Endothelial cell of umbilical vein (primary cell): ENCODE measurements at regions not wholly inside any gene's neighbourhood (a gene's known extent, or its start where the extent isn't known, plus 50 kb on each side); places are given as distances from the start of the nearest gene placed in this dataset.

Experiments
- BruUV-seq: library from RNA; stranded (reverse); fragments of 400-500 nt; replicated peaks from 2 replicates; lab custom pipeline; 2021; lab: Mats Ljungman, UMichigan
- CTCF ChIA-PET: fragments of 300-600, 350-600 bp; sonication (Branson Sonifier 250); formaldehyde crosslinking; loops from one replicate; lab custom pipeline; 2021; ENCODE audit warnings: antibody characterized with exemption, inconsistent platforms; lab: Charles Lee
- POLR2A ChIA-PET: fragments of 300-600, 350-600 bp; sonication (Branson Sonifier 250); formaldehyde crosslinking; loops from one replicate; lab custom pipeline; 2021; ENCODE audit warnings: antibody characterized with exemption, inconsistent platforms; lab: Charles Lee
- DNase-seq: peaks from one replicate; pipeline ENCODE4 v3.0.0-alpha.2; 2011; ENCODE audit warnings: low read depth, low spot score
- FAIRE-seq: peaks from 2 replicates; lab custom pipeline; 2011; peaks lifted over from hg19 to GRCh38; lab: Jason Lieb, UNC
- H2AFZ ChIP-seq: 2 replicates; pipeline ENCODE4 v1.6.0; 2012; ENCODE audit warnings: low read depth, low read length, control low read depth, inconsistent platforms
- H3K27ac ChIP-seq: 2 replicates; pipeline ENCODE4 v1.5.1; 2011; ENCODE audit warnings: low read depth, mild to moderate bottlenecking, control low read depth, low read length, moderate library complexity; ENCODE audit not compliant: insufficient read depth
- H3K27me3 ChIP-seq, 2 experiments: 2 replicates each; pipeline versions ENCODE4 v1.6.0 to v1.6.1; 2011; ENCODE audit warnings: low read length in 2 of 2, mixed read lengths in 1 of 2; ENCODE audit not compliant: control insufficient read depth in 2 of 2, insufficient read depth in 2 of 2
- H3K36me3 ChIP-seq, 2 experiments: 2 replicates in 1 of 2; 3 replicates in 1 of 2; pipeline ENCODE4 v1.5.1; 2011; ENCODE audit warnings: low read length in 2 of 2, mild to moderate bottlenecking in 1 of 2, moderate library complexity in 1 of 2; ENCODE audit not compliant: control insufficient read depth in 2 of 2, insufficient read depth in 2 of 2; ENCODE audit errors: extremely low read depth in 1 of 2
- H3K4me1 ChIP-seq: 3 replicates; pipeline ENCODE4 v1.5.1; 2011; ENCODE audit warnings: mild to moderate bottlenecking, low read length; ENCODE audit not compliant: control insufficient read depth, insufficient read depth; ENCODE audit errors: extremely low read depth
- H3K4me2 ChIP-seq: 2 replicates; pipeline ENCODE4 v1.6.1; 2011; ENCODE audit warnings: low read length, control low read depth, mixed read lengths; ENCODE audit not compliant: insufficient read depth
- H3K4me3 ChIP-seq, 3 experiments: fragments of 200-600 bp in 1 of 3; sonication (generic), shearing (Covaris generic) in 1 of 3; replicated peaks in 1 of 3; 2 replicates each; pipeline ENCODE4 v1.5.1; 2011 to 2016; ENCODE audit warnings: control low read depth in 3 of 3, low read length in 3 of 3, mild to moderate bottlenecking in 2 of 3, inconsistent platforms in 1 of 3, low read depth in 1 of 3, moderate library complexity in 1 of 3; ENCODE audit not compliant: insufficient read depth in 1 of 3
- H3K79me2 ChIP-seq: 2 replicates; pipeline ENCODE4 v1.6.0; 2012; ENCODE audit warnings: low read length, inconsistent platforms; ENCODE audit not compliant: control insufficient read depth, insufficient read depth
- H3K9ac ChIP-seq: replicated peaks from 2 replicates; pipeline ENCODE3; 2011; ENCODE audit warnings: low read length, control low read depth; ENCODE audit not compliant: insufficient read depth; ENCODE audit errors: extremely low read depth
- H3K9me1 ChIP-seq: replicated peaks from 3 replicates; pipeline ENCODE4 v1.6.0; 2011; ENCODE audit warnings: mild to moderate bottlenecking, low read length; ENCODE audit not compliant: control insufficient read depth, insufficient read depth; ENCODE audit errors: extremely low read depth
- H3K9me3 ChIP-seq: replicated peaks from 2 replicates; pipeline ENCODE4 v1.5.1; 2012; ENCODE audit warnings: low read length, inconsistent platforms; ENCODE audit not compliant: control insufficient read depth, insufficient read depth
- H4K20me1 ChIP-seq: replicated peaks from 2 replicates; pipeline ENCODE3; 2011; ENCODE audit warnings: mild to moderate bottlenecking, low read length; ENCODE audit not compliant: control insufficient read depth, insufficient read depth; ENCODE audit errors: extremely low read depth
- CTCF ChIP-seq, 2 donors: IDR thresholded peaks; 1 replicate in 1 of 2; 2 replicates in 1 of 2; pipeline ENCODE4 v1.5.1; 2011; ENCODE audit warnings: low read length in 2 of 2, mild to moderate bottlenecking in 2 of 2, moderate library complexity in 2 of 2, control low read depth in 1 of 2, inconsistent platforms in 1 of 2, low read depth in 1 of 2; ENCODE audit not compliant: insufficient read depth in 1 of 2; ENCODE audit errors: extremely low read depth in 1 of 2
- EZH2 ChIP-seq: IDR thresholded peaks from 2 replicates; pipeline ENCODE4 v1.6.1; 2012; ENCODE audit warnings: borderline replicate concordance, low read depth, mild to moderate bottlenecking, moderate library complexity, low read length, inconsistent platforms; ENCODE audit not compliant: severe bottlenecking
- FOS ChIP-seq: IDR thresholded peaks from 2 replicates; pipeline ENCODE4 v1.6.1; 2011; ENCODE audit warnings: mild to moderate bottlenecking, low read length, moderate library complexity, borderline replicate concordance; ENCODE audit not compliant: insufficient read depth
- GATA2 ChIP-seq: IDR thresholded peaks from 2 replicates; pipeline ENCODE4 v1.7.0; 2011; ENCODE audit warnings: low read depth, mild to moderate bottlenecking, moderate library complexity, mixed read lengths, low read length; ENCODE audit not compliant: insufficient read length, insufficient read depth
- JUN ChIP-seq: IDR thresholded peaks from 2 replicates; pipeline ENCODE4 v1.6.1; 2011; ENCODE audit warnings: borderline replicate concordance, low read depth; ENCODE audit not compliant: insufficient read length, insufficient read depth
- MAX ChIP-seq: IDR thresholded peaks from 2 replicates; pipeline ENCODE4 v1.6.1; 2011; ENCODE audit not compliant: insufficient read depth, insufficient read length
- MYC ChIP-seq: IDR thresholded peaks from one replicate; pipeline ENCODE4 v1.6.1; 2011; ENCODE audit warnings: mild to moderate bottlenecking, low read depth, low read length
- POLR2A ChIP-seq: IDR thresholded peaks from 2 replicates; pipeline ENCODE4 v1.6.1; 2012; ENCODE audit warnings: low read depth, mild to moderate bottlenecking, control low read depth, low read length
- POLR2AphosphoS5 ChIP-seq: IDR thresholded peaks from 2 replicates; pipeline ENCODE4 v1.6.1; 2012; ENCODE audit warnings: low read depth, mild to moderate bottlenecking, control low read depth, low read length, moderate library complexity; ENCODE audit not compliant: insufficient read depth
- dilution Hi-C: fragments of 300-500 bp; cut with MboI; formaldehyde crosslinking; loops from one replicate; pipeline ENCODE4 v1.15.0; 2019; ENCODE audit warnings: low sequenced_read_pairs; ENCODE audit not compliant: extremely low pct_ligation_motif_present
- intact Hi-C: fragments of 100-400 bp; cut with micrococcal nuclease; formaldehyde crosslinking; loops from one replicate; pipeline ENCODE4 v1.10.0; 2022

- TF ChIP-seq CTCF (IDR thresholded peaks at IDR 0.05; ENCODE audit: extremely low read depth in 1 of 2, insufficient read depth in 1 of 2, low read depth in 1 of 2, low read length in 2 of 2) = no peak
- peak; percentile 20 for TF ChIP-seq GATA2
- Histone ChIP-seq H3K9me3 (no peaks in the 10 kb centered on the region), H3K4me2 (no peak overlapping the region), H3K4me1 (no peaks in the 10 kb centered on the region), H3K36me3 (no peaks in the 10 kb centered on the region), H4K20me1 (no peaks in the 10 kb centered on the region), H3K4me3 (no peak overlapping the region), H3K79me2 (no peaks in the 10 kb centered on the region), H3K9me1 (no peaks in the 10 kb centered on the region), H3K9ac (no peak overlapping the region), H3K27ac (no peak overlapping the region), H3K27me3 (peaks cover 3 to 4% of the 10 kb centered on the region in 2 experiments), H2AFZ (no peak overlapping the region)
- dilution Hi-C loops = no loop called here
- peak; percentile 82 for DNase-seq
- CTCF ChIA-PET = interaction anchor here (1.4 kb wide), 1 partner anchor 11 kb away, joined by 5 read pairs; no protein-coding TSS in a partner anchor
- no peak for FAIRE-seq
- intact Hi-C loops = no loop called here
- TSS peak; percentile 69 for BruUV-seq
- POLR2A ChIA-PET = no interaction called here
These were observed 203.8 kb downstream of the CASP12 start for GRCh38 chr11:104694259-104695064.

- intact Hi-C loops (no loop called here), dilution Hi-C loops (no loop called here)
- H2AFZ ChIP-seq = no peak overlapping the region
- H3K27ac ChIP-seq = no peak overlapping the region
- H3K36me3 ChIP-seq = no peaks in the 10 kb centered on the region
- no peak for DNase-seq
- H3K27me3 ChIP-seq = peaks cover 2 to 4% of the 10 kb centered on the region in 2 experiments
- no peak for FAIRE-seq
- no peak overlapping the region for H3K9ac ChIP-seq
- BruUV-seq = no TSS peak
- no peak overlapping the region for H3K4me2 ChIP-seq
- no peaks in the 10 kb centered on the region for H3K79me2 ChIP-seq
- H3K4me3 ChIP-seq = no peak overlapping the region
- H3K4me1 ChIP-seq = no peaks in the 10 kb centered on the region
- ChIA-PET POLR2A (no interaction called here), CTCF (no interaction called here)
- no peaks in the 10 kb centered on the region for H3K9me1 ChIP-seq
- no peak for TF ChIP-seq CTCF (IDR thresholded peaks at IDR 0.05; ENCODE audit: extremely low read depth in 1 of 2, insufficient read depth in 1 of 2, low read depth in 1 of 2, low read length in 2 of 2)
- TF ChIP-seq MAX = no peak
- TF ChIP-seq POLR2AphosphoS5 = no peak
- no peak for TF ChIP-seq POLR2A
- TF ChIP-seq EZH2 = no peak
- TF ChIP-seq MYC = no peak
- TF ChIP-seq JUN = no peak
- TF ChIP-seq FOS = no peak
- no peak for TF ChIP-seq GATA2
- H4K20me1 ChIP-seq = no peaks in the 10 kb centered on the region
- no peaks in the 10 kb centered on the region for H3K9me3 ChIP-seq
These were observed 205.5 kb downstream of the CASP12 start for GRCh38 chr11:104692751-104693150.
